ENCODE measurements at regions not wholly inside any gene's neighbourhood (a gene's known extent, or its start where the extent isn't known, plus 50 kb on each side); places are given as distances from the start of the nearest gene placed in this dataset.
A peak's percentile ranks its signal among the peaks of the same experiment; 100 is the strongest.

GRCh38 chr1:224859651-224860050 lies 69.8 kb upstream of the DNAH14 start:
- no peak for TF ChIP-seq CTCF (IDR thresholded peaks at IDR 0.05; ENCODE audit: insufficient read depth, low read length)
- no peak for DNase-seq (ENCODE audit: low read depth)
- H3K4me3 ChIP-seq (ENCODE audit: low read depth, low read length) = no peak overlapping the region

GRCh38 chr1:224860488-224861338 lies 68.8 kb upstream of the DNAH14 start:
- no peak overlapping the region for H3K4me3 ChIP-seq (ENCODE audit: low read depth, low read length)
- peak; percentile 27 for DNase-seq (ENCODE audit: low read depth)
- no peak for TF ChIP-seq CTCF (IDR thresholded peaks at IDR 0.05; ENCODE audit: insufficient read depth, low read length)

GRCh38 chr1:224861339-224861716 lies 68.1 kb upstream of the DNAH14 start:
- DNase-seq (ENCODE audit: low read depth) = no peak
- no peak overlapping the region for H3K4me3 ChIP-seq (ENCODE audit: low read depth, low read length)
- TF ChIP-seq CTCF (IDR thresholded peaks at IDR 0.05; ENCODE audit: insufficient read depth, low read length) = no peak

GRCh38 chr1:224863486-224863885 lies 66.0 kb upstream of the DNAH14 start:
- DNase-seq (ENCODE audit: low read depth) = no peak

GRCh38 chr1:224864006-224864405 lies 65.5 kb upstream of the DNAH14 start:
- peak; percentile 35 for DNase-seq (ENCODE audit: low read depth)
- TF ChIP-seq CTCF (IDR thresholded peaks at IDR 0.05; ENCODE audit: insufficient read depth, low read length) = no peak
- no peak overlapping the region for H3K4me3 ChIP-seq (ENCODE audit: low read depth, low read length)

More at GRCh38 chr1:224863486-224863885, 66.0 kb upstream of the DNAH14 start:
- no peak for TF ChIP-seq CTCF (IDR thresholded peaks at IDR 0.05; ENCODE audit: insufficient read depth, low read length)
- H3K4me3 ChIP-seq (ENCODE audit: low read depth, low read length) = no peak overlapping the region

GRCh38 chr1:224865510-224865909 lies 64.0 kb upstream of the DNAH14 start:
- H3K4me3 ChIP-seq (ENCODE audit: low read depth, low read length) = no peak overlapping the region
- TF ChIP-seq CTCF (IDR thresholded peaks at IDR 0.05; ENCODE audit: insufficient read depth, low read length) = no peak
- no peak for DNase-seq (ENCODE audit: low read depth)
